Panc1 (cell line): ENCODE measurements at regions not wholly inside any gene's neighbourhood (a gene's known extent, or its start where the extent isn't known, plus 50 kb on each side); places are given as distances from the start of the nearest gene placed in this dataset.

Source experiments
- CTCF ChIP-seq: fragments of 450-650 bp; IDR thresholded peaks from 2 replicates; pipeline ENCODE4 v1.5.1; 2017; ENCODE audit warnings: mild to moderate bottlenecking
- POLR2AphosphoS5 ChIP-seq: IDR thresholded peaks from 2 replicates; pipeline ENCODE4 v1.6.1; 2012; ENCODE audit warnings: mild to moderate bottlenecking, low read depth, low read length, moderate library complexity
- SIN3A ChIP-seq: IDR thresholded peaks from 2 replicates; pipeline ENCODE4 v1.6.1; 2012; ENCODE audit warnings: low read depth, mild to moderate bottlenecking, low read length, moderate library complexity, borderline replicate concordance; ENCODE audit not compliant: insufficient read depth
- TCF7L2 ChIP-seq: IDR thresholded peaks from 2 replicates; pipeline ENCODE4 v1.6.1; 2011; ENCODE audit warnings: mild to moderate bottlenecking, low read depth, low read length, inconsistent platforms

- no peak for TF ChIP-seq CTCF
- no peak for TF ChIP-seq TCF7L2
- TF ChIP-seq POLR2AphosphoS5: no peak
- no peak for TF ChIP-seq SIN3A
Observed at GRCh38 chr11:70756756-70757155, 358.4 kb downstream of the CTTN start.
